ENCODE measurements at regions not wholly inside any gene's neighbourhood (a gene's known extent, or its start where the extent isn't known, plus 50 kb on each side); places are given as distances from the start of the nearest gene placed in this dataset.

DNA sequence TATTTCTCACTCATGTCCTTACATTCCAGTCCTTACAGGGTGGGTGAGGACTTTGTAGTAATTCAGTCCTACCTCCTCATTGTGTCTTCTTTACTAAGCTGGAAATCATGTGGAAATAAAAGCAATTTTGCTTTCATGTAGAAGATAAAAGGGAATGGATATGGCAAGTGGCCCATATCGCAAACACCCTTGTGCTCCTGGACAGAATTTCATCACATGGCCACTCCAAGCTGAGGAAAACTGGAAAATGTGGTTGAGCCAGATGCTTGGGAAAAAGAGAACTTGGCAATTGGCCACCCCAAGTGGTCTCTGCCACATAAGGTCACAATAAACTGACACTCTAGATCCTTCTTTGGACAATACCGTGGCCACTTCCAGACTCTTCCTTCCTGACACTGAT lies 64.2 kb upstream of the IFNG-AS1 start:
- TF ChIP-seq, protein P1, sequence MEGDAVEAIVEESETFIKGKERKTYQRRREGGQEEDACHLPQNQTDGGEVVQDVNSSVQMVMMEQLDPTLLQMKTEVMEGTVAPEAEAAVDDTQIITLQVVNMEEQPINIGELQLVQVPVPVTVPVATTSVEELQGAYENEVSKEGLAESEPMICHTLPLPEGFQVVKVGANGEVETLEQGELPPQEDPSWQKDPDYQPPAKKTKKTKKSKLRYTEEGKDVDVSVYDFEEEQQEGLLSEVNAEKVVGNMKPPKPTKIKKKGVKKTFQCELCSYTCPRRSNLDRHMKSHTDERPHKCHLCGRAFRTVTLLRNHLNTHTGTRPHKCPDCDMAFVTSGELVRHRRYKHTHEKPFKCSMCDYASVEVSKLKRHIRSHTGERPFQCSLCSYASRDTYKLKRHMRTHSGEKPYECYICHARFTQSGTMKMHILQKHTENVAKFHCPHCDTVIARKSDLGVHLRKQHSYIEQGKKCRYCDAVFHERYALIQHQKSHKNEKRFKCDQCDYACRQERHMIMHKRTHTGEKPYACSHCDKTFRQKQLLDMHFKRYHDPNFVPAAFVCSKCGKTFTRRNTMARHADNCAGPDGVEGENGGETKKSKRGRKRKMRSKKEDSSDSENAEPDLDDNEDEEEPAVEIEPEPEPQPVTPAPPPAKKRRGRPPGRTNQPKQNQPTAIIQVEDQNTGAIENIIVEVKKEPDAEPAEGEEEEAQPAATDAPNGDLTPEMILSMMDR (IDR thresholded peaks at IDR 0.05; ENCODE audit: low read depth, low read length, poor library complexity, severe bottlenecking): no peak
- TF ChIP-seq EZH2phosphoT487 (IDR thresholded peaks at IDR 0.05; ENCODE audit: borderline replicate concordance, low read length): no peak
